Breast epithelium (tissue), 3 donors: ENCODE measurements at regions not wholly inside any gene's neighbourhood (a gene's known extent, or its start where the extent isn't known, plus 50 kb on each side); places are given as distances from the start of the nearest gene placed in this dataset.

ENCODE experiments used
- POLR2A ChIP-seq: fragments of 450-650 bp; IDR thresholded peaks from one replicate; pipeline ENCODE4 v1.6.1; 2016; ENCODE audit warnings: antibody characterized with exemption, mild to moderate bottlenecking, moderate library complexity
- TF ChIP-seq, protein P1 (sequence below), 3 donors: fragments of 450-650 bp; IDR thresholded peaks; one replicate each; pipeline ENCODE4 v1.5.1; 2016 to 2017; ENCODE audit warnings: antibody characterized with exemption in 3 of 3, mild to moderate bottlenecking in 3 of 3, moderate library complexity in 3 of 3

DNA sequence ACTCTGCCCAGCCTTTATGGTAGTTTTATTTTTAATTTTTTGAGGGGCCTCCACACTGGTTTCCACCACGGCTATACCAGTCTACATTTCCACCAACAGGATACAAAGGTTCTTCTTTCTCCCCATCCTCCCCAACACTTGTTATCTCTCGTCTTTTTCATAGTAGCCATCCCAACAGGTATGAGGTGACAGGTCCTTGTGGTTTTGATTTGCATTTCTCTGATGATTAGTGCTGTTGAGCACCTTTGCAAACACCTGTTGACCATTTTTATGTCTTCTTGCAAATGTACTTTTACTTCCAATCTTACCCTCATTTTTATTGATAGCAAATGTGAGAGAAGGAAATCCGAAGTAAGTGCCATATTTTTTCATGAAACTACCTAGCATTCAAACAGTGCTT, 195.4 kb upstream of the PREP start:
- TF ChIP-seq, protein P1, sequence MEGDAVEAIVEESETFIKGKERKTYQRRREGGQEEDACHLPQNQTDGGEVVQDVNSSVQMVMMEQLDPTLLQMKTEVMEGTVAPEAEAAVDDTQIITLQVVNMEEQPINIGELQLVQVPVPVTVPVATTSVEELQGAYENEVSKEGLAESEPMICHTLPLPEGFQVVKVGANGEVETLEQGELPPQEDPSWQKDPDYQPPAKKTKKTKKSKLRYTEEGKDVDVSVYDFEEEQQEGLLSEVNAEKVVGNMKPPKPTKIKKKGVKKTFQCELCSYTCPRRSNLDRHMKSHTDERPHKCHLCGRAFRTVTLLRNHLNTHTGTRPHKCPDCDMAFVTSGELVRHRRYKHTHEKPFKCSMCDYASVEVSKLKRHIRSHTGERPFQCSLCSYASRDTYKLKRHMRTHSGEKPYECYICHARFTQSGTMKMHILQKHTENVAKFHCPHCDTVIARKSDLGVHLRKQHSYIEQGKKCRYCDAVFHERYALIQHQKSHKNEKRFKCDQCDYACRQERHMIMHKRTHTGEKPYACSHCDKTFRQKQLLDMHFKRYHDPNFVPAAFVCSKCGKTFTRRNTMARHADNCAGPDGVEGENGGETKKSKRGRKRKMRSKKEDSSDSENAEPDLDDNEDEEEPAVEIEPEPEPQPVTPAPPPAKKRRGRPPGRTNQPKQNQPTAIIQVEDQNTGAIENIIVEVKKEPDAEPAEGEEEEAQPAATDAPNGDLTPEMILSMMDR (IDR thresholded peaks at IDR 0.05): no peak
- no peak for TF ChIP-seq POLR2A
